Stomach (tissue), 8 donors: ENCODE measurements at regions not wholly inside any gene's neighbourhood (a gene's known extent, or its start where the extent isn't known, plus 50 kb on each side); places are given as distances from the start of the nearest gene placed in this dataset.

Source experiments
- DNase-seq, 2 donors: peaks; one replicate each; pipeline versions ENCODE4 v3.0.0 to v3.0.0-alpha.2; 2013 to 2019
- H3K27ac ChIP-seq, 5 donors: fragments of 200-600 bp in 4 of 5; sonication (generic) in 4 of 5; one replicate each; pipeline ENCODE4 v1.5.1; 2013 to 2019; ENCODE audit warnings: mild to moderate bottlenecking in 1 of 5, moderate library complexity in 1 of 5
- H3K27me3 ChIP-seq, 3 donors: fragments of 200-600 bp; sonication (generic); one replicate each; pipeline ENCODE4 v1.5.1; 2017 to 2019; ENCODE audit warnings: mixed run types in 1 of 3
- H3K36me3 ChIP-seq, 4 donors: fragments of 200-600 bp; sonication (generic); 1 replicate in 3 of 4; 2 replicates in 1 of 4; pipeline ENCODE4 v1.5.1; 2016 to 2019
- H3K4me1 ChIP-seq, 4 donors: fragments of 200-600 bp; sonication (generic); one replicate each; pipeline ENCODE4 v1.5.1; 2016 to 2019
- H3K4me3 ChIP-seq, 4 donors: fragments of 200-600 bp; sonication (generic) in 3 of 4; one replicate each; pipeline ENCODE4 v1.5.1; 2016 to 2019; ENCODE audit warnings: mild to moderate bottlenecking in 1 of 4
- H3K9me3 ChIP-seq, 4 donors: fragments of 200-600 bp; sonication (generic); one replicate each; pipeline ENCODE4 v1.5.1; 2016 to 2019
- CTCF ChIP-seq, 7 experiments: fragments of 450-650 bp in 4 of 7; fragments of 200-600 bp in 3 of 7; sonication (generic) in 3 of 7; IDR thresholded peaks; one replicate each; pipeline ENCODE4 v1.5.1; 2016 to 2019; ENCODE audit warnings: antibody characterized with exemption in 7 of 7, control low read depth in 2 of 7, mild to moderate bottlenecking in 1 of 7
- EP300 ChIP-seq: sonication (generic); formaldehyde crosslinking; IDR thresholded peaks from one replicate; pipeline ENCODE4 v1.6.1; 2017; ENCODE audit warnings: antibody characterized with exemption
- POLR2A ChIP-seq, 4 donors: fragments of 450-650 bp; IDR thresholded peaks; one replicate each; pipeline ENCODE4 v1.6.1; 2016; ENCODE audit warnings: antibody characterized with exemption in 4 of 4, control low read depth in 2 of 4, mild to moderate bottlenecking in 1 of 4, moderate library complexity in 1 of 4
- POLR2AphosphoS5 ChIP-seq, 3 donors: sonication (generic); formaldehyde crosslinking; IDR thresholded peaks; one replicate each; pipeline ENCODE4 v1.6.1; 2016; ENCODE audit warnings: antibody characterized with exemption in 3 of 3
- WGBS, 5 donors: extraction: QIAGEN DNeasy Blood & Tissue Kit in 3 of 5; methylation state at CpG; one replicate each; pipeline versions ENCODE4 v1.1.5 to v1.1.7; 2013 to 2018; 5-methylcytosine and 5-hydroxymethylcytosine counted together
- intact Hi-C: fragments of 100-400 bp; cut with DNase I; formaldehyde crosslinking; loops from one replicate; pipeline ENCODE4 v1.15.1; 2023; ENCODE audit warnings: low total_unique reads
- donor health status: healthy with polysubstance abuse.
- donor health status: Bipolar disorder and iron deficiency.
- donor health status: healthy.

- Histone ChIP-seq H3K4me1 (no peaks in the 10 kb centered on the region), H3K9me3 (no peaks in the 10 kb centered on the region), H3K27ac (no peak overlapping the region), H3K36me3 (no peaks in the 10 kb centered on the region), H3K4me3 (no peak overlapping the region), H3K27me3 (no peaks in the 10 kb centered on the region)
- no peak for DNase-seq
- TF ChIP-seq POLR2AphosphoS5 (IDR thresholded peaks at IDR 0.05) (no peak), CTCF (IDR thresholded peaks at IDR 0.05) (no peak), POLR2A (IDR thresholded peaks at IDR 0.05) (no peak), EP300 (no peak)
- 68 to 80% (median 74%) methylated on average over 5 of the region's 5 CpGs for WGBS, 5 donors
- intact Hi-C loops: no loop called here
Measured at GRCh38 chr7:114008696-114009095, 89.9 kb upstream of the PPP1R3A start.

- Histone ChIP-seq H3K4me1 (no peaks in the 10 kb centered on the region), H3K9me3 (peaks cover 0 to 5% (median 2%) of the 10 kb centered on the region in 4 donors), H3K36me3 (no peaks in the 10 kb centered on the region), H3K4me3 (no peak overlapping the region), H3K27me3 (no peaks in the 10 kb centered on the region), H3K27ac (no peak overlapping the region)
- no peak for TF ChIP-seq CTCF (IDR thresholded peaks at IDR 0.05)
- TF ChIP-seq POLR2A (IDR thresholded peaks at IDR 0.05): no peak
- TF ChIP-seq EP300: no peak
- TF ChIP-seq POLR2AphosphoS5 (IDR thresholded peaks at IDR 0.05): no peak
- intact Hi-C loops: no loop called here
- no peak for DNase-seq
- 39 to 68% (median 56%) methylated on average over 2 of the region's 2 CpGs for WGBS, 5 donors
Measured at GRCh38 chr7:114007386-114007785, 88.6 kb upstream of the PPP1R3A start.

GRCh38 chr7:113998934-113999333, 80.1 kb upstream of the PPP1R3A start:
- Histone ChIP-seq H3K4me1 (no peaks in the 10 kb centered on the region), H3K36me3 (no peaks in the 10 kb centered on the region), H3K9me3 (peaks cover 0 to 28% (median 9%) of the 10 kb centered on the region in 4 donors), H3K27me3 (no peaks in the 10 kb centered on the region), H3K27ac (no peak overlapping the region), H3K4me3 (no peak overlapping the region)
- TF ChIP-seq CTCF (IDR thresholded peaks at IDR 0.05): no peak
- TF ChIP-seq EP300: no peak
- no peak for TF ChIP-seq POLR2AphosphoS5 (IDR thresholded peaks at IDR 0.05)
- no peak for TF ChIP-seq POLR2A (IDR thresholded peaks at IDR 0.05)
- DNase-seq: no peak
- intact Hi-C loops: no loop called here

- intact Hi-C loops: no loop called here
- DNase-seq: no peak
- Histone ChIP-seq H3K36me3 (no peaks in the 10 kb centered on the region), H3K27me3 (no peaks in the 10 kb centered on the region), H3K4me3 (no peak overlapping the region), H3K27ac (no peak overlapping the region), H3K9me3 (peaks cover 0 to 14% (median 3%) of the 10 kb centered on the region in 4 donors), H3K4me1 (no peaks in the 10 kb centered on the region)
- WGBS, 5 donors: 41 to 82% (median 68%) methylated on average over 4 of the region's 4 CpGs
- no peak for TF ChIP-seq POLR2A (IDR thresholded peaks at IDR 0.05)
- TF ChIP-seq POLR2AphosphoS5 (IDR thresholded peaks at IDR 0.05): no peak
- no peak for TF ChIP-seq CTCF (IDR thresholded peaks at IDR 0.05)
- no peak for TF ChIP-seq EP300
Measured at GRCh38 chr7:113996405-113996804, 77.6 kb upstream of the PPP1R3A start.
